ENCODE measurements at regions not wholly inside any gene's neighbourhood (a gene's known extent, or its start where the extent isn't known, plus 50 kb on each side); places are given as distances from the start of the nearest gene placed in this dataset.
A peak's percentile ranks its signal among the peaks of the same experiment; 100 is the strongest.

GRCh38 chr15:70258369-70259027 lies 160.8 kb upstream of the TLE3 start:
- peak; percentile 86 for DNase-seq

GRCh38 chr15:70257573-70258248 lies 160.0 kb upstream of the TLE3 start:
- peak; percentile 76 for DNase-seq

DNA sequence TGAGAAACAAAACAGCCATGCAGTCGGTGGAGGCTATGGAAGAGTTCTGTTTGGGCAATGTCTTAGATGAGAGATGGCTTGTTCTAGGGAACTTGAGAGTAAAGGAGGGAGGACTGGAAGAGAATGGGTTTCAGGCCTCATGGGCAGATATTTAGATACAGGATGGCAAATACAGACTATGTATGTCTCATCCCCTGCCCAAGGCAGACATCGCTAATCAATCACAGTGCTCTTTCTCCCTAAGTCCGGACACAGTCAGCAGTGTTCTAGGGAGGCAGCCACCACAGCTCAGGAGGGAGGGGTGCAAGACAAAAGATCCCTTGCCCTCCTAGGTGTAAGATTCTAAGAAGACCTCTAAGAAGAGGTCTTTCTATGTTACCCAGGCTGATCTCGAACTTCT lies 159.3 kb upstream of the TLE3 start:
- DNase-seq: no peak

- no peak for DNase-seq
Measured at GRCh38 chr15:70254311-70254869, 156.7 kb upstream of the TLE3 start.

DNA sequence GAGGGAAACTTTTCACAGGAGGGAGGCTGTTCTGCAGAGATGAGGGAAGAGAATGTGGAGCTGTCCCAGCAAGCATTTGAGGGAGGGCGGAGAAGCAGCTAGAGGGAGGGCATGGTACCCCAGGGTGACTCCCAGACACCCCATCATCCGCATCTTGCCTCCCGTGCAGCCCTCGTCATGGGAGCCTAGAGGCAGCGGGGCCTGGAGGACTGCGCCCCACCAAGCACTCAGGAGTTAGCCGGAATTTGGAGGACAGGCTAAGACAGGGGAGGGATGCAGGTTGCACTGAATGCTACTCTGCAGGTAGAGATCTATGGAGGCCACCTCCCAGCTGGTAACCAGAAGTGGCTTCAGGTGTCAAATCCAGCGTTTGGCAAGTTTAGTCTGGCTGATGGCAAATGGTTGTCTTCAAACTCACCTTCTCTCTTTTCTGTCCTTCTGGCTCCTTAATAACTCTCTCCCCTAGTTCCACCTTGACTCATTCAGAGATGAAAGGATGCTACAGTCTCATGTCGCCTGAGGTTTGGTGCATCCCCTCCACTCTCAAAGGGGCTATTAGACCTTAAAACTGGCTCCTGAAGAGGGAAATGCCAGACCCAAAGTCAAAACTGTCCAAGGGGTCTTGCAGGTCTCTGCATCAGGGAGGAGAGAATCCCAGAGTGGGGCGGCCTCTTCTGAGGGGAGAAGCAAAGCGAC lies 155.9 kb upstream of the TLE3 start:
- no peak for DNase-seq

- no peak for DNase-seq
Measured at GRCh38 chr15:70252951-70253320, 155.2 kb upstream of the TLE3 start.

DNA sequence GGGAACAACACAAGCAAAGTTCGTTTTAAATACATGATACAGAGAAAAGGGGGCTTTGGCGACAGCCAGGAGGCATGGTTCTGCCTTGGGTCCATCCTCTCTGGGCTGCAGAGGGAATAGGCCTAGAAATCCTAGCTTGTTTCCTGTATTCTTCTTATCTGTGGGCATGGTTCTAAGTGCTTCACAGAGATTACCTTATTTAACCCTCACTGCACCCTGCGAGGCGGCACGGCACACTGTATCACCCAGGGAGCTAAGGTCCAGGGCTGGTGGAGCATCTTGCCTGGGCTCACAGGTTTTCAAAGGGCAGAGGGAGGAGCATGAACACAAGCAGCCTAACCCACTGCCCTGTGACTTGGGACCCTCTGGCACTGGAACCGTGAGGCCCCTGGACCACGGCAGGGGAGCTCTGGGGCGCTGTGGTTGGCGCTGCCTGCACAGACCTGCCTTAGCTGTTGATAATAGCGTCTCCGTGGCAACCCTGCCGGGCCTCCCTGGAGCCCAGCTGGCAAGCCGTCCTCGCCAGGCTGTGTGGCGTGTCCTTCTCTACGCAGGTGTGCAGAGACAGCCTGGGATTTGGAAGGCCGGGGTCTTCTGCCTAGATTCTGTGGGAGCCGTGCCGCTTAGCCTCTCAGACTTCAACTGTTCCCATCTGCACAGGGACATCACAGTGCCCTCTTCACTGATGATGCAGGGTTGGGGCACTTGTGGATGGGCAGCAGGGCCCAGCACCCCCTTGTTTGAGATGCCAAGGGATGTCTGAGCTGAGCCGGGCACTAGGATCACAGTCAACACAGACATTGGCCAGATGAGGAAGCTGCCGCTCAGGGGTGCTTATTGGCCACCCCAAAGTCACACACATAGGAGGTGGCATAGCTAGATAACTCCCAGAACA lies 154.6 kb upstream of the TLE3 start:
- no peak for DNase-seq

- no peak for DNase-seq
Measured at GRCh38 chr15:70251246-70251990, 153.7 kb upstream of the TLE3 start.

DNA sequence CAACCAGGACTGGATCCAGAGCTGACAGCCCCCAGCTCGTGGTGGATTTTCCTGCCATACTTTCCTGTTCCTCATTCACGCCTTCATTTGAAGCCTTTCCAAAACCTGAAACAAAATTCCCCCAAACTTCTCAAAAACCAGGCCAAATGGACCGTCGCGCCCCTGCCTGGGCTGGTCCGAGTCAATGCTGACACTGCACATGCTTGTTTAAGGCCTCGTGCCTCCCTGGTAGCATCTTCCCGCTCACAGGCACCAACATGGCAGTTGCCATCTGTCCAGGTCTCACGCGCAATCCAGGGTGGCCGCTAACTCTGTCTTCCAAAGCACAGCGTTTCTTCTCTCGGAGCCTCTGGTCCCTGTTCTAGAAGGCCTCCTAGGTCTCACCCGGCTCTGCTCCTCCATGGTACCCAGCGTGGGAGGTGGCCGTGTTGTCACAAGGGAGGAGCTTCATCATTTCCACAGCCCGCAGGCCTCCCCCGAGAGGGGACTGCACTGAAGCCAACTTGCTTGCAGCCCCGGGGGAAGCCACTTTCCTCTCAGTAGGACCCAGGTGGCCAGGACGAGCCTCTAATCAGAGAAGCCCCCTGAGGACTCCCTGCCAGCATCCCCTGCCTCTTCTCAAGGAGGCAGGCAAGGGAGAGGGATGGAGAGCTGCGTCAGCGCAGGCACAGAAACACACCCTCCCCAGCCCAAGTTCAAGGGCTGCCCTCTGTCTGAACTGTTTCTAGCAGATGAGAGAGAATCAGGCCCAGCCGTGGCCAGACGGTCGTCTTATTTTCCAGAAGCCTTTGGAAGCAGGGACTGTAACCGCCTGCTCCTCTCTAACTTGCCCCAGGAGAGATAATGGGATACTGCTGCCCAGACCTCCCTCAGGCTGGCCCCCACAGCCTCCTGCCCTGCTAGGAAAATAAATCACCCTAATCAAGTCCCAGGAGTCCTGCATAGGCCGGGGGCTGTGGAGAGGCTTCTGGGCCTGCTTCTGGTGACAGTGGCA lies 152.8 kb upstream of the TLE3 start:
- DNase-seq: no peak

DNA sequence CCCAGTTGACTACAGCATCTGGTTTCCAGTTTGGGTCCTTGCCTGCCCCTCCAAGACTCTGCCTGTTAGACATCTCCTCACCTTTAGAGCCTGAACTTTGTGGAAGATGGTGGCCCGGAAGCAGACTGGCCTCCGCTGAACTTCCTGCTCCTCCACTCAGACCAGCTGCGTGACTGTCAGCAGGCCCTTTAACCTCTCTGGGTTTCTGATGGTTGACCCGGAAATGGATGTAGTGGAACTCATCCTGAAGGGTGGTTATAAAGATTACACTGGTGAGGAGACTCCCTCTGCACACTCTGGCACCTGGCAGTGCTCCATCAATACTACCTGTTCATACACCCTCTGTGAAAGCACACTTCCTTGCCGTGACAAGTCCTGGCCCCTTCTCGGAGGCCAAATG lies 151.9 kb upstream of the TLE3 start:
- no peak for DNase-seq

DNA sequence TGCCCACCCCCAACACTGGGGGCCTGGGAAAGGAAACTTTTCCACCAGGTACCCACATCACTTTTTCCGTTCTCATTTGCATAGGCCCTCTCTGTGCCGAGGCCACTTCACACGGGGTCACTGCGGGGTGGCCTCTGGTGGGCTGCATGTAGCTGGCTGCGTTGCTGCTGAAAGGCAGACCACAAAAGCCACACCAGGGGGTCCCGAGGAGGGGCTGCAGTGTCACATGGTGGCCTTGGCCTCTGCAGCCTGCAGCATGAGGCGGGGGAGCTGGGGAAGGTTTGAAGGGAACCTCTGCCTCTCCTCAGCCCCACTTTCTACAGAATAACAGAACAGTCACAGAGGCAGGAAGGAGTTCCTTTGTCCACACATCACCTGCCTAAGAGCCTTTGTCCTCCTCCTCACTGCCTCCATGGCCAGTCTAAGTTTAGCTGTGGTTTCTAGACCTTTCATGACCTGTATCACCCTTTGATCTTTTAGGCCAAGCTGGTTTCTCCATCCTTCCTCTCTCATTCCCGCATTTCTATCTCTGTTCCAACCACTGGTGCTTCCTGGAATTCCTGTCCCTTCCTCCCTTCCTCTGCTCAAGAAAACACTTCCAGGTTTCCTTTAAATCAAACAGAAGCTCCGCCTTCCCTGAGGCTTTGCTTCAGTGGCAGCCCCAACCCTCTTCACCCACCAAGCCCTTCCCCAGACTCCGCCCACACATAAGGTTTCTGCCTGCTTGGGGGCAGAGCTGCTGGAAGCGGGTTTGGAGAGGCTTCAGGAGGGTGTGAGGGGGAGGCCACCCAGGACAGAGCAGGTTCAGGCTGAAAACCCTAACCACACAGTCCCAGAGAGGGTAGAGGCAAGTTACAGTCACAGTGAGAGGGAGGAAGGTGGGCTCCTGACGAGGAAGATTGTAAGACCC lies 150.7 kb upstream of the TLE3 start:
- no peak for DNase-seq

DNA sequence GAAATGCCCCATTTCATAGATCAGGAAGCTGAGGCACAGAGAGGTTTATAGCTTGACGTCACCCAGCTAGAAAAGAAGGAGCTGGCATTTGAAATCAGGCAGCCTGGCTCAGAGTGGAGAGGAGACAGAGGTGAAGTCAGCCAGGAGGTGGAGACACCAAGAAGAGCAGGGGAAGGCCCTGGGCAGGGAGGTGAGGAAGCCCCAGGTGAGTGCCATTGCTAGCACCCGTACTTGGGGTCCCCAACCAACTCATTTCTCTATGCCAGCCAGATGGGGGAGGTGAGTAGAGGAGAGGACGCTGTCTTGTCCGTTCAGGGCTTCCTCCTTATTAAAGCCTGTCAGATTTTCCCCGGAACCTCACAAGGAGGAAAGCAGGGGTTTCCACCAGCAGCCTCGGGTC lies 149.6 kb upstream of the TLE3 start:
- no peak for DNase-seq

GRCh38 chr15:70246623-70247220 lies 149.0 kb upstream of the TLE3 start:
- no peak for DNase-seq

DNA sequence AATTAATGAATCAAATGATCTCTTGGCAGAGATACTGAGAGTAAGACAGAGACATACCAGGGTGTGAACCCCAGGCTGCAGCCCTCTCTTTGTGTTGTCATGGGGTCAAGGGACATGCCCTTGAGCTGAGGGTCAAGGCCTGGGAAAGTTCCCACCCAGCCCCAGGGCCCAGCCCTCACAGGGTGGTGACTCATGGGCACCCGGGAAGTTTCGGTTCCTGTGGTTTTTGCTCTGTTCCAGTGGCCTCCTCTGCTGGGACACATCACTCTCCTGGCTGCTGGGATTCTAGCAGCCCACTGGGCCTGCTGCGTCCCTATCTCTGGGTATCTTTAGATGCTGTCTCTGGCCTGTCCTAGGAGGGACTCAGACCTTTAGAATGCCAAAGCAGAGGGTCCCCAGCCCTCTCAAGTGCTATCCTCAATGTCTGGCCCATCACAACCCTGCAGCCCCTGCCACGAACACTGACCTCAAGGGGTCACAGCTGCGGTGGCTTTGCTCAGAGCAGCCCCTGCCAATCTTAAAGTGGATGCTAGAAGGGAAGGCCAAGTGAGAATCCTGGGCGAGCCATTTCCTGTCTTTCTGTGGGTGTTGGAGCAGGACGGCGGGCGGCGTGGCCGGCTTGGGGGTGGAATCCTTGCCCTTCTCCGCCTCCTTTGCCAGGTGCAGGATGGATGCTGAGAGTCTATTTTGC lies 148.4 kb upstream of the TLE3 start:
- DNase-seq: peak; percentile 95

GRCh38 chr15:70244978-70245542 lies 147.3 kb upstream of the TLE3 start:
- no peak for DNase-seq

- DNase-seq: no peak
Measured at GRCh38 chr15:70243686-70244540, 146.2 kb upstream of the TLE3 start.

DNA sequence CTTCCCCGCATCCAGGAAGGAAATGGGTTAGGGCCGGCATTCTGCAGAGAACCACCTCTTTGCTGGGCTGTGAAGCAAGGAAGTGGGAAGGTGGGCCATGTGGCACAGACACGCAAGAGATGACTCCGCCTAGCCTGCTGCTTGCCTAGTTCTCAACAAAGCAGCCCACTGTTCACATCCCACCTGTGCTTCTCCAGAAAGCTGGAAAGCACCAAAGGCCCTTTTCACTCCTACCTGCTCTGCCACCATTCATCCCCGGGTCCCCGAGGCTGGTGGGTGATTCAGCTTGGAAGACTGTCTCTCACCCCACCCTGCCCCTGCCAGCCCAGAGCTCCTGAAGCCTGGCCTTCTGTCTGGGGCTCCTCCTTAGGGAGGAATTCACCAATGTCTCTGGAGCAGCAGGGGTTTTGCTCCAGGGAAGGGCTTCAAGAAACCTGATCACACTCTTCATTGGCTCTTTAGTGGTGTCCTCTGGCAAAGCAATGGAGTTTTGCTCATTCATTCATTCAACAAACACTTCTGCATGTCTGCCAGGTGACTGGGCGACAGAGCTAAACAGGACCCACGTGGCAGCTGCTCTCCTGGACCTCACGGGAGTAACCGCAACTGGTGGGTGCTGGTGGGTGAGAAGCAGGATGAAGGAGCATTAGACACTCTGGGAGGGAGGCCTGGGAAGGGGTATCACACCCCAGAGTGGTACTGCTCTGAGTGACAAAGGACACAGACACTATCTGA lies 145.4 kb upstream of the TLE3 start:
- no peak for DNase-seq
